COLO668 (cell line): ENCODE measurements at regions not wholly inside any gene's neighbourhood (a gene's known extent, or its start where the extent isn't known, plus 50 kb on each side); places are given as distances from the start of the nearest gene placed in this dataset.
"Not testable (repeated sequence)": the region's sequence is repeated elsewhere in the genome, so short reads cannot be mapped to it uniquely, and the experiment has no call there.

Experiments
- DNase-seq: peaks from one replicate; lab custom pipeline; 2025; ENCODE audit not compliant: unreplicated experiment; lab: John Stamatoyannopoulos, UW

GRCh38 chr6:23688650-23689049, 437.4 kb upstream of the NRSN1 start:
- DNase-seq: no peak

DNA sequence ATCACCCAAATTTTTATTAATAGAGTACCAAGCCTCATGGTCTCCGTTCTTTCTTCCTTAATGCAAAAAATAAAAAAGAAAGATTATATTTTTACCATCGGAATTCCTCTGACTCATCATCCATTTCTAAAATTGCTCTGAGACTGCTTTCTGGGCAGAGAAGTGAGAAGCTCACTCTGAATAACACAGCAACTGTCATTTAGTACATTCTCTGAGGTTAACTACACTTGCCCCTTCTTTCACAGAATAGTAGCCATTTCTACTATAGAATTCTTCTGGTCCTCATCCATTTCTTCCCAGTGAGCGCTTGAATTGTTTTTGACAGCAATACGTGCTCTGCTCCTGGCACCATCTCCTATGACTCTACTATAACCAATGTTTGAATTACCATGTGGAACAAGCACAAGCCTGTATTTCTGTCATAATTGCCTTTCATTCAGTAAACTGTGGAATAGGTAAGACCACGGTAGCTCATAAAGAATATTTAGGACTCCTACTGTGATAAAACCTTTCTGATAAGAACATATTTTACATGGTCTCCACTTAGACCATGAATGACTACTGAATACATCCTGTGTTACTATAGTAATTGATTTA, 435.5 kb upstream of the NRSN1 start:
- DNase-seq: no peak

DNA sequence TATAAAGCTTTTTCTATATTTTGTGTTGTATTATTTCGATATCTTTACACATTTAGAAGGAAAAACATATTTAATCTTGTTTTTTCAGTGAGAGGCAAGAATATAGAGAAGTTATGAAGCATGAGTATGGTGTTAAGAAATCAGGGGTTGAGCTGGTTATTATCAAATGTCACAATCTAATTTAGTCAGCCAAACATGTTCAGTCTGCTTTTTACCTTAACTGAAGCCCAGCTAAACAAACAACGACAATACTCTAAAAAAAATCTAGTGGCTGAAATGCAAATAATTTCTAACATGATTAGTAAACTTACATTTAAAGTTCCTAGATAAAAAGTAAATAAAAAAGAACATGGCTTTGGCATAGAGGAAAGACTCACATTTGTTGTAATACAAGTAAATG, 433.8 kb upstream of the NRSN1 start:
- DNase-seq: no peak

- DNase-seq: no peak
These were observed 429.0 kb upstream of the NRSN1 start for GRCh38 chr6:23696992-23697391.

GRCh38 chr6:23704479-23705052, 421.4 kb upstream of the NRSN1 start:
- DNase-seq: no peak

GRCh38 chr6:23705697-23706096, 420.3 kb upstream of the NRSN1 start:
- DNase-seq: no peak

- DNase-seq: no peak
These were observed 413.3 kb upstream of the NRSN1 start for GRCh38 chr6:23712756-23713155.

GRCh38 chr6:23713211-23713610, 412.8 kb upstream of the NRSN1 start:
- DNase-seq: no peak

DNA sequence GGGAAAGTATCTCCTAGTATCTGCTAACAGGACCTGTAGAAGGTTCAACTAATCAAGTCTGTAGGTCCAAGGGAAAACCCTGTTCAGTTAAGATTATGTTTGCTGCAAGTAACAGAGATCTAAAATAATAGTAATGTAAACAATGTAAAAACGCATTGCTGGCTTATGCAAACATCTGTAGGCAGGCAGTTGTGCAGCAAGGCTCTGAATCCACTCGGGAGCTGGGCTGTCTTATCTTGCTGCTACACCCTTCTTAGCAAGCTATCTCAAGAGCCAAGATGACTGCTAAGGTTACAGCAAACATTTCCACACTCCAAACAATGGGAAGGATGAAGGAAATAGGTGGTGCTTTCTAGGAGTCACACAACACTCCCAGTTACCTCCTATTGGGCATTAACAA, 397.3 kb upstream of the NRSN1 start:
- DNase-seq: no peak

DNA sequence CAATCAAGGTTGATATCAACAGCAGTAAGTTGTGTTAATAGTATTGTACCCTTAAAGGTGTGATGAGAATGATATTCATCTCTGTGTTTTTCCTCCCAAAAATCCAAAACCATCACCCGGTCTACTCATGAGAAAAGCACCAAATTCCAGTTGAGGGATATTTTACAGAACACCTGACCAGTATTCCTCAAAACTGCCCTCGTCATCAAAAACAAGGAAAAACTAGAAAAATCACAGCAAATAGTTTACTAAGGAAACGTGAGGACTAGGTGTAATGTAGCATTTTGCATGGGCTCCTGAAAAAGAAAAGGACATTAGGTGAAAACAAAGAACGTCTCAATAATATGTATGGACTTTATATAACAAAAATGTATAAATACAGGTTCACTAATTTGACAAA, 394.4 kb upstream of the NRSN1 start:
- no peak for DNase-seq

DNA sequence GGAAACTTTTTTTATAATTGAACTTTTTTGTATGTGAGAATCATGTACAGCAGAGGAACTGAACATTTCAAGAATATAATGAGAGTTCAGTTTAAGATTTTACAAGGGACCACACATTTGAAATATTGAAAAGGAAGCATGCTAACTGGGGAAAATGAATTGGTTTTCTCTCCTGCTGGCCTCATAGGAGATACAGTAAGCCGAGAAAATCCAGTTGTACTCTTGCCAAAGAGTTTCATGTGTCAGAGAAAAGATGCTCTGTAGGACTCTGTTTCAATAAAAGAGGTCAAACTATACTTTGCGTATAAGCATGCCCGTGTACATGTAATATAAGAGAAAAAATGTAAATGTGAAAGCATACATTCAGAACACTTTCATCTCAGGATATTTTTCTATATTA, 393.5 kb upstream of the NRSN1 start:
- no peak for DNase-seq

GRCh38 chr6:23735151-23735550, 390.9 kb upstream of the NRSN1 start:
- DNase-seq: no peak

DNA sequence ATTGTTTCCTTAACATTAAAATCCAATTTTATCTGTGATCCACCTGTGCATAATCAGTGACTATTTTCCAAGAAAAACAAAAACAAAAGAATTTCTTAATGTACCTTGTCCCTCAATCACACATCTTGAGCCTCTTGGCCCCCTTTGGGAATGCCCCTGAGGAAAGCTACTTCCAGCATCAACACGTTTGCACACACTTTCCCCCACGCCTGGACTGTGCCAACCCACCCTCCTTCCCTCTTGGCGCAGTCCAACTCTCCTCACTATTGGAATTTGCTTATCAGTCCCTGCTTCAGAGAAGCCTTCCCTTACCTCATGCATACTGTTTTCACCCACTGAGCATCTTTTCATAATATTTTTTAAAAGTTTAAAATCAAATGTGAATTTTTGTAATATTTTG, 389.4 kb upstream of the NRSN1 start:
- no peak for DNase-seq

DNA sequence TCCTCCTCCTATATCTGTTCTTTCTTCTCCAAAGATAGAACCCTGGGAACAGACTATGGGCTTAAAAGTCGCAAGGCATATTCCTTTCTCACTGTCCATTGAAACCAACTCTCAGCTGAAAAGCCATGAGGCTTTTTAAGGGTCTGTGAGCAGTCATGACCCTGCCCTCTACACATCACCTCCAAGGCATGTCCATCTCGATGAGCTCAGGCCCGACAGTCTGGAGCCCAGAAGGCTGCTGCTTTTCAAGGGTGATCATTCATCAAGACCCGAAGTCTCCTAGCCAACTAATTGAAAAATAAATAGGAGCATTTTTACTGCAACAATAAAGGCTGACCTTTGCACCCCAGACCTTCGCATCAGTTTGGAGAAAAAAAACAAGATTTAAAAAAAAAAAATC, 378.8 kb upstream of the NRSN1 start:
- DNase-seq: no peak

DNA sequence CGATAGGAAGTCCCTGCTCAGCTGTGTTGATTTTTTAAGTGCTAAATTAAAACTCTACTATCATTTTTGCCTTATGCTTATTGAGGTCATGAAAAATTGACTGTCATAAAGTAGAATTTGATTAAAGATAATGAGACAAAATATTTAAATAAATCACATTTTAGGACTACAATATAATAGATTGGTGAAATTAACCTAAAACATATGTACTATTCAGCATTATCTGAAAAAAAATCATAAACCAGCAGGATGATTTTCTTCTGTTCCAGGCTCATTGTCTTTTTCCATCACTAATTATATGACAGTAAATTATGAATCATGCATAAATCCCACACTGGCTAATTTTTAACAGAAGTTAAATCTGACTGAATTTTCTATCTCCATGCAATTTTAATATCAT, 373.6 kb upstream of the NRSN1 start:
- no peak for DNase-seq

DNA sequence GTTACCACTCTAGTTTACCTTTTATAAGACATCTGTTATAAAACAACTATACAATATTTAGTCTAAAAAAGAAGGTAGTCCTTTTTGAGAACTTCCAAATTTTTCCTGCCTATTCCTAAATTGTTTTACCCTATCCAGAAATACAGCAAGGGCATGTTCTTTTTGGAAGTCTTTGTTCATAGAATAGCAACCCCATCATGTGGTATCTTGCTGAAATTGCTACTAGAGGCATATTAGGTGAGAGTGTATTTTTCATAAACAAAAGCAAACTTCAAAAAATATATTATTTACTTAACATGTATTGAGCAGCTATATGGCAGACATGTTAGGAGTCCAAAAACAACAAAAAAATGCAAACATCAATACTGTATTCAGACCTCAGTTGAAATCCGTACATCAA, 371.8 kb upstream of the NRSN1 start:
- no peak for DNase-seq

DNA sequence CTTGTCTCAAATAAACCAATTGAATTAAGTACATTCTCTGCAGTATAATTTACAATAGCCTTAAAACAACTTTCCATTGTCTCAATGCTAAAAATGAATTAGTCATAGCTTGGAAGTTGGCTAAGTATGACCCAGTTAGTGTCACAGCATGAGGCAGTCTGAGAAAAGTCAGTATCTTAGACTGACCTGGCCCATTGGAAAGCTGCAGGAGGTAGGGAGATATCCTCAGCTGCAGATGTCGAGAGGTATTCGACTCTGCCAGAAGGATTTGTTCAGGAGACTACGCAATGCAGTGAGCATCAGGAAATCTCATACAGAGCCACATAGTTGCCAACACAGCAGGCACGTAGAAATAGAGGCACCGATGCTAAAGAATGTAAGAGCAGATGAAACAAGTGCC, 350.9 kb upstream of the NRSN1 start:
- no peak for DNase-seq

GRCh38 chr6:23783901-23784300, 342.1 kb upstream of the NRSN1 start:
- DNase-seq: no peak

GRCh38 chr6:23784301-23784919, 341.6 kb upstream of the NRSN1 start:
- DNase-seq: no peak

- no peak for DNase-seq
These were observed 335.3 kb upstream of the NRSN1 start for GRCh38 chr6:23790756-23791155.

DNA sequence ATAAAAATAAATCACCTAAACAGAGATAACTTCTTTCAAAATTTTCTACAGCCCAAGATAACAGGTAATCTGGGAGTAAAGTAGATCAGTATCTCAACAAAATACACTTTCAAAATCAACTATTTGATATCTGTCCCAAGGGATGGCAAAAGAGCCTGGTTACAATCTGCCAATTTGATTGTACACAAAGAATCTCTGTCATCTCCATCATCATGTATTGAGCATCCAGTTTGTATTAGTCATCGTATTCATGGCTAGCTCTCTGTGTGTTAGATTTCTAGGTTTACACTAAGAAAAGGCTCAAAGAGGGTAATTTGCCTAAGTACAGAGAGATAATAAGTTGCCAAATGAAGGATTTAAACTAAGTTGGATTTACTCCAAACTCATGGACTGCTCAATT, 329.0 kb upstream of the NRSN1 start:
- DNase-seq: no peak

DNA sequence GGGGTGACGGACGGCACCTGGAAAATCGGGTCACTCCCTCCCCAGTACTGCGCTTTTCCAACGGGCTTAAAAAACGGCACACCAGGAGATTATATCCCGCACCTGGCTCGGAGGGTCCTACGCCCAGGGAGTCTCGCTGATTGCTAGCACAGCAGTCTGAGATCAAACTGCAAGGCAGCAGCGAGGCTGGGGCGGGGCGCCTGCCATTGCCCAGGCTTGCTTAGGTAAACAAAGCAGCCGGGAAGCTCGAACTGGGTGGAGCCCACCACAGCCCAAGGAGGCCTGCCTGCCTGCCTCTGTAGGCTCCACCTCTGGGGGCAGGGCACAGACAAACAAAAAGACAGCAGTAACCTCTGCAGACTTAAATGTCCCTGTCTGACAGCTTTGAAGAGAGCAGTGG, 321.7 kb upstream of the NRSN1 start:
- DNase-seq: not testable (repeated sequence)

DNA sequence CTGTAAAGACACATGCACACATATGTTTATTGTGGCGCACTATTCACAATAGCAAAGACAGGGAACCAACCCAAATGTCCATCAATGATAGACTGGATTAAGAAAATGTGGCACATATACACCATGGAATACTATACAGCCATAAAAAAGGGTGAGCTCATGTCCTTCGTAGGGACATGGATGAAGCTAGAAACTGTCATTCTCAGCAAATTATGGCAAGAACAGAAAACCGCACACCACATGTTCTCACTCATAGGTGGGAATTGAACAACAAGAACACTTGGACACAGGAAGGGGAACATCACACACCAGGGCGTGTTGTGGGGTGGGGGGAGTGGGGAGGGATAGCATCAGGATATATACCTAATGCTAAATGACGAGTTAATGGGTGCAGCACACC, 304.9 kb upstream of the NRSN1 start:
- DNase-seq: not testable (repeated sequence)
